CD1c-positive myeloid dendritic cell (primary cell): ENCODE measurements at regions not wholly inside any gene's neighbourhood (a gene's known extent, or its start where the extent isn't known, plus 50 kb on each side); places are given as distances from the start of the nearest gene placed in this dataset.
"Not testable (repeated sequence)": the region's sequence is repeated elsewhere in the genome, so short reads cannot be mapped to it uniquely, and the experiment has no call there.

Source experiments
- DNase-seq: peaks from one replicate; pipeline ENCODE4 v3.0.0-alpha.2; 2016; ENCODE audit errors: extremely low spot score

GRCh38 chr2:35580956-35581355 lies 774.6 kb upstream of the CRIM1 start:
- no peak for DNase-seq

GRCh38 chr2:35568574-35568973 lies 787.0 kb upstream of the CRIM1 start:
- not testable (repeated sequence) for DNase-seq

GRCh38 chr2:35562488-35562887 lies 793.1 kb upstream of the CRIM1 start:
- DNase-seq, result no peak

GRCh38 chr2:35548171-35548570 lies 807.4 kb upstream of the CRIM1 start:
- no peak for DNase-seq

GRCh38 chr2:35545301-35545700 lies 810.3 kb upstream of the CRIM1 start:
- DNase-seq, result no peak

GRCh38 chr2:35538796-35539195 lies 816.8 kb upstream of the CRIM1 start:
- no peak for DNase-seq

- DNase-seq, result no peak
Measured at GRCh38 chr2:35530615-35531135, 824.9 kb upstream of the CRIM1 start.

- DNase-seq, result no peak
Measured at GRCh38 chr2:35526741-35527140, 828.8 kb upstream of the CRIM1 start.

GRCh38 chr2:35522450-35522849 lies 833.1 kb upstream of the CRIM1 start:
- no peak for DNase-seq

GRCh38 chr2:35510636-35511035 lies 844.9 kb upstream of the CRIM1 start:
- DNase-seq, result no peak

GRCh38 chr2:35508601-35509000 lies 847.0 kb upstream of the CRIM1 start:
- no peak for DNase-seq

GRCh38 chr2:35504419-35504818 lies 851.2 kb upstream of the CRIM1 start:
- no peak for DNase-seq

GRCh38 chr2:35503738-35504199 lies 851.8 kb upstream of the CRIM1 start:
- DNase-seq, result no peak

- DNase-seq, result no peak
Measured at GRCh38 chr2:35503311-35503710, 852.3 kb upstream of the CRIM1 start.

GRCh38 chr2:35501076-35501475 lies 854.5 kb upstream of the CRIM1 start:
- no peak for DNase-seq

- DNase-seq, result no peak
Measured at GRCh38 chr2:35496022-35496421, 859.6 kb upstream of the CRIM1 start.

- no peak for DNase-seq
Measured at GRCh38 chr2:35495182-35495581, 860.4 kb upstream of the CRIM1 start.

GRCh38 chr2:35478121-35478520 lies 877.5 kb upstream of the CRIM1 start:
- not testable (repeated sequence) for DNase-seq

- no peak for DNase-seq
Measured at GRCh38 chr2:35468245-35468644, 887.3 kb upstream of the CRIM1 start.

GRCh38 chr2:35463805-35464596 lies 891.6 kb upstream of the CRIM1 start:
- no peak for DNase-seq

GRCh38 chr2:35462226-35462998 lies 893.2 kb upstream of the CRIM1 start:
- DNase-seq, result no peak

GRCh38 chr2:35461406-35461805 lies 894.2 kb upstream of the CRIM1 start:
- no peak for DNase-seq
